ENCODE measurements at regions not wholly inside any gene's neighbourhood (a gene's known extent, or its start where the extent isn't known, plus 50 kb on each side); places are given as distances from the start of the nearest gene placed in this dataset.

DNA sequence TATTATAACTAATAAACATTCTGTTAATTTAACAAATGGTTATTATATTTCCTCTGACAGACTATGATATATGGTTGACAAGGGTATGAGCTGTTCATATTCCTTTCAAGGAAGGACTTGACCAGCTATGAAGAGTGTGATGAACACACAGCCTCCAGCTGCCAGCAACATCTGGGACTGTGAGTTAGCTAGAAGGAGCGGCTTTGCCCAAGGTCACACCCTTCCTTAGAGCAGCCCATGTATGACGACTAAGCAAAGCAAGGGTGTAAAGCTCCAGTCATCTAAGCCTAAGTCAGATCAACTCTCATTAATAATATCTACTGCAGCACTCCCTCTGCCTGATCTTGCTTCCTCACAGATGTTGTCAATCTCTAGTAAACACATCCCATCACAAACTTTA, 355.4 kb downstream of the PLPP3 start:
- FAIRE-seq: no peak
- Histone ChIP-seq H3K9ac (ENCODE audit: insufficient read depth, low read depth, low read length) (no peak overlapping the region), H4K20me1 (ENCODE audit: insufficient read depth, low read length) (no peaks in the 10 kb centered on the region), H3K4me1 (ENCODE audit: insufficient read depth, low read length) (no peaks in the 10 kb centered on the region), H2AFZ (ENCODE audit: low read length) (no peak overlapping the region), H3K27ac (ENCODE audit: extremely low read length, insufficient read depth, low read length) (no peak overlapping the region), H3K4me3 (replicated peaks in 1 of 3; ENCODE audit: insufficient read depth in 1 of 3, low read depth in 2 of 3, low read length in 3 of 3) (no peak overlapping the region), H3K4me2 (ENCODE audit: low read depth, low read length) (no peak overlapping the region), H3K27me3 (ENCODE audit: control insufficient read depth in 1 of 2, insufficient read depth in 2 of 2, low read length in 2 of 2) (no peaks in the 10 kb centered on the region), H3K79me2 (ENCODE audit: insufficient read depth, low read length) (no peaks in the 10 kb centered on the region), H3K36me3 (replicated peaks in 1 of 2; ENCODE audit: control insufficient read depth in 1 of 2, insufficient read depth in 2 of 2, low read length in 2 of 2) (no peaks in the 10 kb centered on the region), H3K9me3 (ENCODE audit: low read length) (no peaks in the 10 kb centered on the region)
- POLR2A ChIA-PET: no interaction called here
- in situ Hi-C loops (cut with HindIII; ENCODE audit: extremely low pct_ligation_motif_present, low pct_unique_long_range_greater_than_20kb) (no loop called here), intact Hi-C loops (cut with micrococcal nuclease; ENCODE audit: unreplicated experiment) (no loop called here)
- no TSS peak for BruUV-seq (replicated peaks)
- no peak for TF ChIP-seq ZFP36 (IDR thresholded peaks at IDR 0.05; ENCODE audit: borderline replicate concordance, low read depth, low read length, partially characterized antibody)
- TF ChIP-seq, protein P1, sequence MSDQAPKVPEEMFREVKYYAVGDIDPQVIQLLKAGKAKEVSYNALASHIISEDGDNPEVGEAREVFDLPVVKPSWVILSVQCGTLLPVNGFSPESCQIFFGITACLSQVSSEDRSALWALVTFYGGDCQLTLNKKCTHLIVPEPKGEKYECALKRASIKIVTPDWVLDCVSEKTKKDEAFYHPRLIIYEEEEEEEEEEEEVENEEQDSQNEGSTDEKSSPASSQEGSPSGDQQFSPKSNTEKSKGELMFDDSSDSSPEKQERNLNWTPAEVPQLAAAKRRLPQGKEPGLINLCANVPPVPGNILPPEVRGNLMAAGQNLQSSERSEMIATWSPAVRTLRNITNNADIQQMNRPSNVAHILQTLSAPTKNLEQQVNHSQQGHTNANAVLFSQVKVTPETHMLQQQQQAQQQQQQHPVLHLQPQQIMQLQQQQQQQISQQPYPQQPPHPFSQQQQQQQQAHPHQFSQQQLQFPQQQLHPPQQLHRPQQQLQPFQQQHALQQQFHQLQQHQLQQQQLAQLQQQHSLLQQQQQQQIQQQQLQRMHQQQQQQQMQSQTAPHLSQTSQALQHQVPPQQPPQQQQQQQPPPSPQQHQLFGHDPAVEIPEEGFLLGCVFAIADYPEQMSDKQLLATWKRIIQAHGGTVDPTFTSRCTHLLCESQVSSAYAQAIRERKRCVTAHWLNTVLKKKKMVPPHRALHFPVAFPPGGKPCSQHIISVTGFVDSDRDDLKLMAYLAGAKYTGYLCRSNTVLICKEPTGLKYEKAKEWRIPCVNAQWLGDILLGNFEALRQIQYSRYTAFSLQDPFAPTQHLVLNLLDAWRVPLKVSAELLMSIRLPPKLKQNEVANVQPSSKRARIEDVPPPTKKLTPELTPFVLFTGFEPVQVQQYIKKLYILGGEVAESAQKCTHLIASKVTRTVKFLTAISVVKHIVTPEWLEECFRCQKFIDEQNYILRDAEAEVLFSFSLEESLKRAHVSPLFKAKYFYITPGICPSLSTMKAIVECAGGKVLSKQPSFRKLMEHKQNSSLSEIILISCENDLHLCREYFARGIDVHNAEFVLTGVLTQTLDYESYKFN (CRISPR knock-in tag; conservative IDR thresholded peaks at IDR 0.05): no peak
- TF ChIP-seq, protein P2, sequence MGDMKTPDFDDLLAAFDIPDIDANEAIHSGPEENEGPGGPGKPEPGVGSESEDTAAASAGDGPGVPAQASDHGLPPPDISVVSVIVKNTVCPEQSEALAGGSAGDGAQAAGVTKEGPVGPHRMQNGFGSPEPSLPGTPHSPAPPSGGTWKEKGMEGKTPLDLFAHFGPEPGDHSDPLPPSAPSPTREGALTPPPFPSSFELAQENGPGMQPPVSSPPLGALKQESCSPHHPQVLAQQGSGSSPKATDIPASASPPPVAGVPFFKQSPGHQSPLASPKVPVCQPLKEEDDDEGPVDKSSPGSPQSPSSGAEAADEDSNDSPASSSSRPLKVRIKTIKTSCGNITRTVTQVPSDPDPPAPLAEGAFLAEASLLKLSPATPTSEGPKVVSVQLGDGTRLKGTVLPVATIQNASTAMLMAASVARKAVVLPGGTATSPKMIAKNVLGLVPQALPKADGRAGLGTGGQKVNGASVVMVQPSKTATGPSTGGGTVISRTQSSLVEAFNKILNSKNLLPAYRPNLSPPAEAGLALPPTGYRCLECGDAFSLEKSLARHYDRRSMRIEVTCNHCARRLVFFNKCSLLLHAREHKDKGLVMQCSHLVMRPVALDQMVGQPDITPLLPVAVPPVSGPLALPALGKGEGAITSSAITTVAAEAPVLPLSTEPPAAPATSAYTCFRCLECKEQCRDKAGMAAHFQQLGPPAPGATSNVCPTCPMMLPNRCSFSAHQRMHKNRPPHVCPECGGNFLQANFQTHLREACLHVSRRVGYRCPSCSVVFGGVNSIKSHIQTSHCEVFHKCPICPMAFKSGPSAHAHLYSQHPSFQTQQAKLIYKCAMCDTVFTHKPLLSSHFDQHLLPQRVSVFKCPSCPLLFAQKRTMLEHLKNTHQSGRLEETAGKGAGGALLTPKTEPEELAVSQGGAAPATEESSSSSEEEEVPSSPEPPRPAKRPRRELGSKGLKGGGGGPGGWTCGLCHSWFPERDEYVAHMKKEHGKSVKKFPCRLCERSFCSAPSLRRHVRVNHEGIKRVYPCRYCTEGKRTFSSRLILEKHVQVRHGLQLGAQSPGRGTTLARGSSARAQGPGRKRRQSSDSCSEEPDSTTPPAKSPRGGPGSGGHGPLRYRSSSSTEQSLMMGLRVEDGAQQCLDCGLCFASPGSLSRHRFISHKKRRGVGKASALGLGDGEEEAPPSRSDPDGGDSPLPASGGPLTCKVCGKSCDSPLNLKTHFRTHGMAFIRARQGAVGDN (CRISPR knock-in tag; IDR thresholded peaks at IDR 0.05): no peak
- no peak for TF ChIP-seq FOXK1 (CRISPR knock-in tag; IDR thresholded peaks at IDR 0.05; ENCODE audit: borderline replicate concordance, low read depth)
- TF ChIP-seq ZNF678 (CRISPR knock-in tag; IDR thresholded peaks at IDR 0.05): no peak
- no peak for TF ChIP-seq POLR2AphosphoS5 (IDR thresholded peaks at IDR 0.05; ENCODE audit: low read depth, low read length)
- no peak for TF ChIP-seq RBM39 (IDR thresholded peaks at IDR 0.05; ENCODE audit: low read depth, low read length, poor library complexity, severe bottlenecking)
- TF ChIP-seq ZNF660 (CRISPR knock-in tag; IDR thresholded peaks at IDR 0.05; ENCODE audit: borderline replicate concordance, low read depth): no peak
- TF ChIP-seq JARID2 (CRISPR knock-in tag; IDR thresholded peaks at IDR 0.05; ENCODE audit: insufficient replicate concordance): no peak
- no peak for DNase-seq (ENCODE audit: low spot score)
- 25% methylated on average over 1 of the region's 2 CpGs for WGBS (ENCODE audit: low lambda C conversion rate)
- no peak for ATAC-seq
- CTCF ChIA-PET (ENCODE audit: low intra/inter-chr PET ratio, low total read pairs): no interaction called here
